ENCODE measurements at regions not wholly inside any gene's neighbourhood (a gene's known extent, or its start where the extent isn't known, plus 50 kb on each side); places are given as distances from the start of the nearest gene placed in this dataset.
"Not testable (repeated sequence)": the region's sequence is repeated elsewhere in the genome, so short reads cannot be mapped to it uniquely, and the experiment has no call there.

GRCh38 chr13:70981219-70981618 lies 873.0 kb upstream of the KLHL1 start:
- not testable (repeated sequence) for DNase-seq

- no peak for DNase-seq
Observed at GRCh38 chr13:70969321-70969720, 861.1 kb upstream of the KLHL1 start.

- DNase-seq, result no peak
Observed at GRCh38 chr13:70967564-70967963, 859.3 kb upstream of the KLHL1 start.

- no peak for DNase-seq
Observed at GRCh38 chr13:70964874-70965273, 856.6 kb upstream of the KLHL1 start.

GRCh38 chr13:70964124-70964523 lies 855.9 kb upstream of the KLHL1 start:
- DNase-seq, result no peak

- DNase-seq, result no peak
Observed at GRCh38 chr13:70960841-70961443, 852.7 kb upstream of the KLHL1 start.

- no peak for DNase-seq
Observed at GRCh38 chr13:70959035-70959775, 851.0 kb upstream of the KLHL1 start.

- DNase-seq, result no peak
Observed at GRCh38 chr13:70955887-70956286, 847.6 kb upstream of the KLHL1 start.

- no peak for DNase-seq
Observed at GRCh38 chr13:70950664-70951063, 842.4 kb upstream of the KLHL1 start.

- DNase-seq, result no peak
Observed at GRCh38 chr13:70945506-70945905, 837.3 kb upstream of the KLHL1 start.

GRCh38 chr13:70941454-70941853 lies 833.2 kb upstream of the KLHL1 start:
- no peak for DNase-seq

GRCh38 chr13:70938462-70938861 lies 830.2 kb upstream of the KLHL1 start:
- DNase-seq, result no peak

- DNase-seq, result no peak
Observed at GRCh38 chr13:70932511-70932910, 824.3 kb upstream of the KLHL1 start.

- DNase-seq, result no peak
Observed at GRCh38 chr13:70923863-70924752, 815.9 kb upstream of the KLHL1 start.

GRCh38 chr13:70911286-70911685 lies 803.0 kb upstream of the KLHL1 start:
- no peak for DNase-seq

GRCh38 chr13:70908795-70909194 lies 800.5 kb upstream of the KLHL1 start:
- DNase-seq, result no peak

GRCh38 chr13:70905035-70905434 lies 796.8 kb upstream of the KLHL1 start:
- DNase-seq, result no peak

GRCh38 chr13:70896136-70896535 lies 787.9 kb upstream of the KLHL1 start:
- no peak for DNase-seq

GRCh38 chr13:70895599-70895998 lies 787.3 kb upstream of the KLHL1 start:
- no peak for DNase-seq

- DNase-seq, result no peak
Observed at GRCh38 chr13:70894258-70894657, 786.0 kb upstream of the KLHL1 start.

- no peak for DNase-seq
Observed at GRCh38 chr13:70893832-70894231, 785.6 kb upstream of the KLHL1 start.

- DNase-seq, result no peak
Observed at GRCh38 chr13:70890289-70890688, 782.0 kb upstream of the KLHL1 start.

- DNase-seq, result no peak
Observed at GRCh38 chr13:70889163-70889562, 780.9 kb upstream of the KLHL1 start.

GRCh38 chr13:70884196-70884595 lies 775.9 kb upstream of the KLHL1 start:
- DNase-seq, result no peak

Measured in activated effector memory CD4-positive, alpha-beta T cell treated with Interleukin-2 at 50 U/mL for 16 hours (primary cell).